PC-9 (cell line): ENCODE measurements at regions not wholly inside any gene's neighbourhood (a gene's known extent, or its start where the extent isn't known, plus 50 kb on each side); places are given as distances from the start of the nearest gene placed in this dataset.

Source experiments
- CTCF ChIP-seq: fragments of 200-600 bp; sonication (generic); conservative IDR thresholded peaks from 2 replicates; pipeline ENCODE4 v1.6.1; 2017; ENCODE audit warnings: mixed run types, antibody characterized with exemption, mild to moderate bottlenecking, moderate library complexity
- EZH2 ChIP-seq: fragments of 200-600 bp; sonication (generic); IDR thresholded peaks from 2 replicates; pipeline ENCODE4 v1.8.0; 2017; ENCODE audit warnings: antibody characterized with exemption, low read depth

GRCh38 chr14:62234849-62235248 lies 472.6 kb downstream of the SNAPC1 start:
- TF ChIP-seq EZH2 (no peak), CTCF (no peak)
